PFSK-1 (cell line): ENCODE measurements at regions not wholly inside any gene's neighbourhood (a gene's known extent, or its start where the extent isn't known, plus 50 kb on each side); places are given as distances from the start of the nearest gene placed in this dataset.

Source experiments
- POLR2AphosphoS5 ChIP-seq: IDR thresholded peaks from 2 replicates; pipeline ENCODE4 v1.6.1; 2012; ENCODE audit warnings: low read depth, mild to moderate bottlenecking, control low read depth, low read length, moderate library complexity
- TAF1 ChIP-seq: IDR thresholded peaks from 2 replicates; pipeline ENCODE4 v1.6.1; 2012; ENCODE audit warnings: low read length, control low read depth, borderline replicate concordance; ENCODE audit not compliant: insufficient read depth
- TF ChIP-seq, protein P1 (sequence below), 2 experiments: IDR thresholded peaks; 2 replicates each; pipeline versions ENCODE4 v1.6.1 to v1.8.0; 2011 to 2012; ENCODE audit warnings: low read depth in 2 of 2, low read length in 2 of 2, control low read depth in 1 of 2, inconsistent platforms in 1 of 2, mild to moderate bottlenecking in 1 of 2, moderate library complexity in 1 of 2; ENCODE audit not compliant: insufficient read depth in 1 of 2

GRCh38 chr14:54251356-54251755 lies 145.5 kb upstream of the CDKN3 start:
- TF ChIP-seq, protein P1, sequence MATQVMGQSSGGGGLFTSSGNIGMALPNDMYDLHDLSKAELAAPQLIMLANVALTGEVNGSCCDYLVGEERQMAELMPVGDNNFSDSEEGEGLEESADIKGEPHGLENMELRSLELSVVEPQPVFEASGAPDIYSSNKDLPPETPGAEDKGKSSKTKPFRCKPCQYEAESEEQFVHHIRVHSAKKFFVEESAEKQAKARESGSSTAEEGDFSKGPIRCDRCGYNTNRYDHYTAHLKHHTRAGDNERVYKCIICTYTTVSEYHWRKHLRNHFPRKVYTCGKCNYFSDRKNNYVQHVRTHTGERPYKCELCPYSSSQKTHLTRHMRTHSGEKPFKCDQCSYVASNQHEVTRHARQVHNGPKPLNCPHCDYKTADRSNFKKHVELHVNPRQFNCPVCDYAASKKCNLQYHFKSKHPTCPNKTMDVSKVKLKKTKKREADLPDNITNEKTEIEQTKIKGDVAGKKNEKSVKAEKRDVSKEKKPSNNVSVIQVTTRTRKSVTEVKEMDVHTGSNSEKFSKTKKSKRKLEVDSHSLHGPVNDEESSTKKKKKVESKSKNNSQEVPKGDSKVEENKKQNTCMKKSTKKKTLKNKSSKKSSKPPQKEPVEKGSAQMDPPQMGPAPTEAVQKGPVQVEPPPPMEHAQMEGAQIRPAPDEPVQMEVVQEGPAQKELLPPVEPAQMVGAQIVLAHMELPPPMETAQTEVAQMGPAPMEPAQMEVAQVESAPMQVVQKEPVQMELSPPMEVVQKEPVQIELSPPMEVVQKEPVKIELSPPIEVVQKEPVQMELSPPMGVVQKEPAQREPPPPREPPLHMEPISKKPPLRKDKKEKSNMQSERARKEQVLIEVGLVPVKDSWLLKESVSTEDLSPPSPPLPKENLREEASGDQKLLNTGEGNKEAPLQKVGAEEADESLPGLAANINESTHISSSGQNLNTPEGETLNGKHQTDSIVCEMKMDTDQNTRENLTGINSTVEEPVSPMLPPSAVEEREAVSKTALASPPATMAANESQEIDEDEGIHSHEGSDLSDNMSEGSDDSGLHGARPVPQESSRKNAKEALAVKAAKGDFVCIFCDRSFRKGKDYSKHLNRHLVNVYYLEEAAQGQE (IDR thresholded peaks at IDR 0.05; ENCODE audit: insufficient read depth in 1 of 2, low read depth in 2 of 2, low read length in 2 of 2) = no peak
- TF ChIP-seq POLR2AphosphoS5 (no peak), TAF1 (no peak)
